Muscle of leg (tissue), 3 donors: ENCODE measurements at regions not wholly inside any gene's neighbourhood (a gene's known extent, or its start where the extent isn't known, plus 50 kb on each side); places are given as distances from the start of the nearest gene placed in this dataset.

Experiments used
- DNase-seq: peaks from one replicate; pipeline ENCODE4 v3.0.0; 2013
- H3K27ac ChIP-seq: one replicate; pipeline ENCODE4 v1.5.1; 2013; ENCODE audit warnings: mild to moderate bottlenecking, low read length, control low read depth
- H3K27me3 ChIP-seq: one replicate; pipeline ENCODE4 v1.6.1; 2013; ENCODE audit warnings: low read length; ENCODE audit not compliant: control insufficient read depth, insufficient read depth
- H3K36me3 ChIP-seq: one replicate; pipeline ENCODE4 v1.6.1; 2013; ENCODE audit warnings: low read length; ENCODE audit not compliant: control insufficient read depth, insufficient read depth
- H3K4me1 ChIP-seq: one replicate; pipeline ENCODE4 v1.6.1; 2013; ENCODE audit warnings: low read length; ENCODE audit not compliant: control insufficient read depth, insufficient read depth
- H3K4me3 ChIP-seq: one replicate; pipeline ENCODE4 v1.5.1; 2013; ENCODE audit warnings: low read length, control low read depth
- H3K9me3 ChIP-seq: replicated peaks from 2 replicates; pipeline ENCODE4 v1.6.1; 2013; ENCODE audit warnings: low read depth, low read length; ENCODE audit not compliant: control insufficient read depth
- WGBS: methylation state at CpG from one replicate; pipeline ENCODE4 v1.1.5; 2013; ENCODE audit warnings: missing lambda C conversion rate; ENCODE audit not compliant: insufficient coverage; 5-methylcytosine and 5-hydroxymethylcytosine counted together

DNA sequence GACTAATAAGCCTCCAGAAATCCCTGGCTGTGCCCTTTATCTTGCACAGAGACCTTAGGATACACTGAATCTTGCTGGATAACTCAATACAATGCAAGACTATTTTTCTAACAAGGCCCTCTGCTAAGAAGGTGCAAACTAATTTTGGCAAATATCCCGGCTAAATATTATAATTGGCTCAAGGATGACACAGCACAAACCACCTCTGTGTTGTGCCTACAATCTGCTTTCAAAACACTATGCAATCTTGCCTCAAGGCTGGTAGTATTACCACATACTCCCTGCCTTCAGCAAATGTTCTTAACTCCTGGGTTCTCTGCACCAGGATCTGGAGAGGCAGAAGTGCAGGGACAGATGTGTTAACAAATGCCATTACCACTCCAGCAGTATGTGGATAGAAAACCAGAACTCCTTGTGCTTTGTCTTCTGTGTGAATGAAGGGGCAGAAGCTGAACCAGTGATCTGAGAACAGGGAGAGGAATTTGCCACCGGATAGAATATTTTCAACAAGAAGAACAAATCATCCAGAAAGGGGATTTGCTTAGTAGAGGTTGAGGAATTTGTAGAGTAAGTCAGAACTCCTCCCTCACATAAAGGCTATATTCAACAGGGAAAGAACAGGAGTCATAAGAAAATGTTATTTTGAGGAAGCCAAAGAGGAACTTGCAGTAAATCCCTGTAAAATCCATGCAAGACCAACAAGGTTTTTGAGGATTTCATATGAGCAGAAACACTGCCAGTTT is 74.1 kb upstream of the SLC4A11 start:
- 60% methylated on average over 1 of the region's 2 CpGs for WGBS
- no peak overlapping the region for H3K27ac ChIP-seq
- H3K27me3 ChIP-seq = no peaks in the 10 kb centered on the region
- H3K36me3 ChIP-seq = peaks cover 57% of the 10 kb centered on the region
- H3K9me3 ChIP-seq = no peaks in the 10 kb centered on the region
- no peak for DNase-seq
- no peak overlapping the region for H3K4me3 ChIP-seq
- no peaks in the 10 kb centered on the region for H3K4me1 ChIP-seq

DNA sequence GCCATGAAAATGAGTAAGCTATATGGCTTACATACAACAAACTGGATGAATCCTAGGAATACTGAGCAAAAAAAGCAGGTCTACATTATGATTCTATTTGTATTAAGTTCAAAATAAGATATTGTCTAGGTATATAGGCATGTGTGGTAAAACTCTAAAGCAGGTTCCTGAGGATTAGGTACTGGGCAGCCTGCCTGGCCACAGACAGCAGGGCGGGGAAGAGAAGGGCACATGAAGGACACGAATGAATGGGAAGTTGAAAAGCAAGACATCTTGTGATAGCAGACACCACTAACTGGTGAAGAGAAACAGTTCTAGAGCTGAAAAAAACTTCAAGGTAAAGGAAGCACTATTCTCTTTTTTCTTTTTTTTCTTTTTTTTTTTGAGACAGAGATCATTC is 72.6 kb upstream of the SLC4A11 start:
- no peak for DNase-seq
- Histone ChIP-seq H3K4me1 (no peaks in the 10 kb centered on the region), H3K4me3 (no peak overlapping the region), H3K9me3 (no peaks in the 10 kb centered on the region), H3K27me3 (no peaks in the 10 kb centered on the region), H3K27ac (no peak overlapping the region), H3K36me3 (peaks cover 66% of the 10 kb centered on the region)
- WGBS = no CpG with 5 or more reads among the region's 2 CpGs

DNA sequence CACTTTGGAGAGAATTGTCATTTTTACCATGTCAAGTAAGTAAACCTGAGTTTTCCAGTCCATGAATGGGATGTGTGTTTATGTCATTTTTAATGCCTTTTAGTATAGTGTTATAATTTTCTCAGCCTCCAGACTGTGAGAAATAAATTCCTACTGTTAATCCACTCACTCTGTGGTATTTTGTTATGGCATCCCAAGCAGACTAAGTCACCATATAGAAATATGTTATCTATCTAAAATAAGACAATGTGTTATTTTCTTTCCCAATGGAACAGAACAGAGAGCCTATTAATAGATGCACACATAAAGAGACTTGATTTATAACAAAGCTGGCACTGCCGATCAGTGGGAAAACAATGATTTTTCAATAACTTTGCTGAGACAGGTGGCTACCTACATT is 70.2 kb upstream of the SLC4A11 start:
- H3K4me3 ChIP-seq = no peak overlapping the region
- peaks cover 64% of the 10 kb centered on the region for H3K36me3 ChIP-seq
- no peaks in the 10 kb centered on the region for H3K27me3 ChIP-seq
- H3K4me1 ChIP-seq = no peaks in the 10 kb centered on the region
- H3K9me3 ChIP-seq = no peaks in the 10 kb centered on the region
- no peak for DNase-seq
- WGBS = no CpG with 5 or more reads among the region's 1 CpG
- H3K27ac ChIP-seq = no peak overlapping the region

DNA sequence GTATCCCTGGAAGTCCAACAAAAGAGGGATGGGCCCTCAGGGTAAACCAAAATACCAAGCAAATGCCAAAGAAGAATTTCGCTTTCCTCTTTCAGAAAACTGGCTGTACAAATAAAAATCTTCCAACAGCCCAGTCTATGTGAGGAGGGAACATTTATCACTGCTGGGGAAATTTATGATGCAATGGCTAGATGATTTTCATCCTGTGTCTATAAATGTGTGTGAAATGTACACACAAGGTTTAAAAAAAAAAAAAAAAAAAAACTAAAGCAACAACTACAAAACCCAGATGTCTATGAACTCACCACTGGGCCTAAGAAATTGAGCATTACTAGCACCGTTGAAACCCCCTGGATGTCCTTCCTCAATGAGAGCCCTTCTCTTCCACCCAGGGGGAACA is 68.7 kb upstream of the SLC4A11 start:
- Histone ChIP-seq H3K27me3 (no peaks in the 10 kb centered on the region), H3K27ac (no peak overlapping the region), H3K36me3 (peaks cover 62% of the 10 kb centered on the region), H3K4me1 (no peaks in the 10 kb centered on the region), H3K9me3 (no peaks in the 10 kb centered on the region), H3K4me3 (no peak overlapping the region)
- DNase-seq = no peak
- WGBS = no CpG with 5 or more reads among the region's 2 CpGs

DNA sequence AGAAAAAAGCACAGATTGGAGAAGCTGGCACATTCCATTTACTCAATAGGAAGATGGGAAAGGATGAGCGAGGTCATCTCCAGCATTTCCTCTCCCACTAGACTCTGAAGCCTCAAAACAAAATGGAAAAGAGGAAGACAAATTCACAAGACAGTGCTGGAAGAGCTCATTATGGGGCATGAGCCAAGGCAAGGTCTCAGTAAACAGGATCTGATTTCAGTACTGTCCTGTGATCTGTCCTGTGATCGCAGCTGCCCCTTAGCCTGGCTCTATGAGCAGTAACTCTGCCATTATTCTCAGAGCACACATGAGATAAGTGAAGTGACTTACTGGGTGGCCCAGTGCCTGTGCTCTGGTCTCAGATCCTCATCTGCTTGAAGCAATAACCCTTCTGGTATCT is 68.1 kb upstream of the SLC4A11 start:
- H3K4me3 ChIP-seq = no peak overlapping the region
- no peak overlapping the region for H3K27ac ChIP-seq
- H3K36me3 ChIP-seq = peaks cover 55% of the 10 kb centered on the region
- DNase-seq = peak; percentile 38
- H3K4me1 ChIP-seq = no peaks in the 10 kb centered on the region
- no peaks in the 10 kb centered on the region for H3K27me3 ChIP-seq
- no peaks in the 10 kb centered on the region for H3K9me3 ChIP-seq
- 100% methylated on average over 1 of the region's 2 CpGs for WGBS

DNA sequence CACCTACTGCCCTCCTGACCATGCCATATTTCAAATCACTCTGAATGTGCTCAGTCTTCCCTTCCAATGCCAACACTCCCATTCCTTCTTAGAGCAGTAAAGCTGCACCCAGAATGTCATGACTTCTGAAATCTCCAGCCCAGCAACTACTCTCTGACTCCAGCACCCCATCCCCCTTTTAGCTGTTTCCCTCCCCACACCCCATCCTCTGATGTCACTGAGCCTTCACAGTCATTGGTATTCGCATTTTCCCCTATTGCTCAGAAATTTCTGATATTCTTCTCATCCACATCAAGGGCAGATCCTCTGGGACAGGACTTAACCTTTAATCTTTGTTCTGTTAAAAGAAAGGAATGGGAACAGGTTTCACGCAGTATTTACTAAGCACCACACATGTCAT is 67.1 kb upstream of the SLC4A11 start:
- H3K9me3 ChIP-seq = no peaks in the 10 kb centered on the region
- no peak for DNase-seq
- H3K4me1 ChIP-seq = no peaks in the 10 kb centered on the region
- no peak overlapping the region for H3K27ac ChIP-seq
- no peaks in the 10 kb centered on the region for H3K27me3 ChIP-seq
- H3K36me3 ChIP-seq = peaks cover 46% of the 10 kb centered on the region
- H3K4me3 ChIP-seq = no peak overlapping the region
- 100% methylated on average over 1 of the region's 2 CpGs for WGBS

DNA sequence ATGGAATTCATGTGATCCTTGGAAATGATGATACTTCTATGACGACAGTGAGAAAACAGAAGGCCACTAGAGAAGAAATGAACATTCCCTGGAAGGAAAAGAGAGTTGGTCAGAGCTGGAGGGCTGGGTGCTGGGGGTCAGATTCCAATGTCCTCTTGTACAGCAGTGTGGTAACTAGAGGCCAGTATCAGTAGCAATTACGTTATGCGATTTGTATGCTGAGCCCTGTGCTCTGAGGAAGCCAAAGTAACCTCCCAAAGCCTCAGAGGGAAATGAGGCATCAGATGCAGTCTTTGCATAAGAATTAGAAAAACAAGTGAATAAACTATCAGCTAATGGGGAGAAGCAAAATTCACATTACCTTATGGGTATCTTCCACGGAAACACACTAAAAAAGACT is 65.5 kb upstream of the SLC4A11 start:
- WGBS = 85% methylated on average over 2 of the region's 4 CpGs
- Histone ChIP-seq H3K27me3 (no peaks in the 10 kb centered on the region), H3K4me3 (no peak overlapping the region), H3K36me3 (peaks cover 46% of the 10 kb centered on the region), H3K9me3 (no peaks in the 10 kb centered on the region), H3K4me1 (no peaks in the 10 kb centered on the region), H3K27ac (no peak overlapping the region)
- DNase-seq = no peak

DNA sequence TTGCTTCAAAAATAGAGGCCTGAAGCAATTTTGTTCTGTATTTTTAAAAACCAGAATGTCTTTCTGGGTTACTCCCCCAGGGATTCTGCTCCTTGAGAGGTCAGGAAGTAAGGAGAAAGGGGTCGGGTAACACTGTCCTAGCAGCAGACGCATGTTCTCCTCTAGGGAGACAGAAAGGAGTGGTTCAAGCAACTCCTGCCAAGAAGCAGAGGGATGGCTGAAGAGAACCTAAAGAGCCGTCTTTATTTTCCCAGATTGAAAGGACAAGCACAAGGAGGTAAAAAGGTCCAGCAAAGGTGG is 58.0 kb upstream of the SLC4A11 start:
- Histone ChIP-seq H3K36me3 (peaks cover 41% of the 10 kb centered on the region), H3K27ac (no peak overlapping the region)

DNA sequence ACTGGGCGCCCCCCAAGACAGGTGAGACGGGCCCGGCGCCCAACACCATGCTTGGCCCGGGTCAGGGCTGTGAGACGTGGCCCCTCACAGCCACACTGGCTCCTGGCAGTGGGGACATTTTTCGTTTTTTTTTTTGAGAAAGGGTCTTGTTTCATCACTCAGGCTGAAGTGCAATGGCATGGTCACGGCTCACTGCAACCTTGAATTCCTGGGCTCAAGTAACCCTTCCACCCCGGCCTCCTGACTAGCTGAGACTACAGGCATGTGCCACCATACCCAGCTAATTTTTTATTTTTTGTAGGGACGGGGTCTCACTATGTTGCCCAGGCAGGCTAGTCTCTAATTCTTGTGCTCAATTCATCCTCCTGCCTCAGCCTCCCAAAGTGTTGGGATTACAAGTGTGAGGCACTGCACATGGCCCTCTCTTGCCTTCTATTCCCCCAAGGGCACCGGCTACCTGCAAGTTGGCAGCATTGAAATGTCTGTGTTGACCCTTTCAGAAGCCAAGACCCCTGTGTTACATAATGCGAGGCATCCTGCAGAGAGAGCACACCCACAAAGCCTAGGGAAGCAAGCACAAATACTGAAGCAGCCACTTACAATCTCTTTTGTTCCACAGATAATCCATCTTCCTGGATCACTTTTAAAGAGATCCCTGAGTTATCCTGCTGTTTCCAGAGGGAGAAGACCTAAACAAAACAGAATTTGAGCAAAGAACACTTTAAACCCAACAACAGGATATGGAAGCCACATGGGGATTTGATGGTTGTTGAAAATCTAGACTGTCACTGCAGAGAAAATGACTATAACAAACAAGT is 57.5 kb upstream of the SLC4A11 start:
- no peak overlapping the region for H3K4me3 ChIP-seq
- H3K4me1 ChIP-seq = peaks cover 2% of the 10 kb centered on the region
- no peak for DNase-seq
- no peak overlapping the region for H3K27ac ChIP-seq
- WGBS = 84% methylated on average over 11 of the region's 12 CpGs
- H3K9me3 ChIP-seq = no peaks in the 10 kb centered on the region
- H3K27me3 ChIP-seq = no peaks in the 10 kb centered on the region
- H3K36me3 ChIP-seq = peaks cover 47% of the 10 kb centered on the region

More for the DNA sequence above, 58.0 kb upstream of the SLC4A11 start:
- DNase-seq = peak; percentile 57
- no peaks in the 10 kb centered on the region for H3K9me3 ChIP-seq
- no peaks in the 10 kb centered on the region for H3K27me3 ChIP-seq
- peaks cover 2% of the 10 kb centered on the region for H3K4me1 ChIP-seq
- no peak overlapping the region for H3K4me3 ChIP-seq
- 12% methylated on average over 3 of the region's 3 CpGs for WGBS
